ENCODE measurements at regions not wholly inside any gene's neighbourhood (a gene's known extent, or its start where the extent isn't known, plus 50 kb on each side); places are given as distances from the start of the nearest gene placed in this dataset.
"Not testable (repeated sequence)": the region's sequence is repeated elsewhere in the genome, so short reads cannot be mapped to it uniquely, and the experiment has no call there.

DNA sequence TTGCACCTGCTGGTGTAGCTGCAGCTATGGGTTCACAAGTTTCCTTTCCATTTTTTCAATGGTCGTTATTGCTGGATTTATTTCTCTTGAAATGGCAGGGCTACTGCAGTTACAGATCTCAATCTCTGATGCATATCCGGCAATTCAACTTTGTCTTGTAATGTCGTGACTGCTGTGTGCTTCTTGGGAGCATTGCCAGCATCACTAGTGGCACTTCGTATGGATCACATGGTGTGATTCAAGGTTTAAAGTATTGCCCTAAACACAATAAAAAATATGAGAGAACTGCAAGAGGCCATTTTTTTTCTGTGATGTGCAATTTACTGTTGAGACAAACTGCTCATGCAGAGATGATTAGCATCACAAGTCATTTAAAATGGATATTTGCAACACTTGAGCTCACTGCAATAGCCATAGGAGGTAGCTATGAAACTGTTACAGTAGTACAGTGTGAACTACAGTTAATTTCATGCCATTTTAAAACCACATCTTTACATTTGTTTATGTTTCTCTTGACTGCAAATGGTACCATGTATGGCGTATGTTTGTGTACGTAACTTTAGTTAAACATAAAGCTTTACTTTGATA is 217.4 kb upstream of the PDE3A start:
- DNase-seq: no peak

DNA sequence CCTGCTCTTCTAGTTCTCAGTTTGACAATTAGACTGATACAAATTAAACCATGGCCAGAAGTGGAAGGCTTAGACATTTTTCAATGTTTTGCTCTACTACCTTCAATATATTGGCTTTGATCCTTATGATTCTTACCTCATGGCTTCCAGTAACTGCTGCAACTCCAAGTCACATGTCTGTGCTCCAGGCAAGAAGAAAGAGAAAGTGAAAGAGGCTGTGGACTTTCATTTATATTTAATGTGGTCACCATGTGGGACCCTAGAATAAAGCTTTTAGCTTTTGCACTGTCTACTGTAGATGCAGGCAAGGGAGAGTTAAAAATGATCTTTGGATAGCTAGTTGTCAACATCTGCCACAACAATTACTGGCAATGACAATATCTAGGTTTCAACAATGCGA is 214.3 kb upstream of the PDE3A start:
- no peak for DNase-seq

- no peak for DNase-seq
Observed at GRCh38 chr12:20155374-20155773, 213.0 kb upstream of the PDE3A start.

DNA sequence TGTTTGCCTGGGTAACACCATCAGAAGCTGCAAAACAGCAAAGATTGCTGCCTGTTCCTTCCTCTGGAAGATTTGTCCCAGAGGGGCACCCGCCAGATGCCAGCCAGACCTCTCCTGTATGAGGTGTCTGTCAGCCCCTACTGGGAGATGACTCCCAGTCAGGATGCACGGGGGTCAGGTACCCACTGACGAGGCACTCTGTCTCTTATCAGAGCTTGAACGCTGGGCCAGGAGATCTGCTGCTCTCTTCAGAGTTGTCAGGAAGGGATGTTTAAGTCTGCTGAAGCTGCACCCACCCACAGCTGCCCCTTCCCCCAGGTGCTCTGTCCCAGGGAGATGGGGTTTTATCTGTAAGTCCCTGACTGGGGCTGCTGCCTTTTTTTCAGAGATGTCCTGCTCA is 207.4 kb upstream of the PDE3A start:
- not testable (repeated sequence) for DNase-seq

- DNase-seq: no peak
Observed at GRCh38 chr12:20174528-20175175, 193.7 kb upstream of the PDE3A start.

GRCh38 chr12:20175704-20176388 is 192.5 kb upstream of the PDE3A start:
- no peak for DNase-seq

GRCh38 chr12:20181416-20182180 is 186.7 kb upstream of the PDE3A start:
- DNase-seq: no peak

GRCh38 chr12:20183563-20183962 is 184.8 kb upstream of the PDE3A start:
- DNase-seq: no peak

- DNase-seq: no peak
Observed at GRCh38 chr12:20184514-20184913, 183.8 kb upstream of the PDE3A start.

DNA sequence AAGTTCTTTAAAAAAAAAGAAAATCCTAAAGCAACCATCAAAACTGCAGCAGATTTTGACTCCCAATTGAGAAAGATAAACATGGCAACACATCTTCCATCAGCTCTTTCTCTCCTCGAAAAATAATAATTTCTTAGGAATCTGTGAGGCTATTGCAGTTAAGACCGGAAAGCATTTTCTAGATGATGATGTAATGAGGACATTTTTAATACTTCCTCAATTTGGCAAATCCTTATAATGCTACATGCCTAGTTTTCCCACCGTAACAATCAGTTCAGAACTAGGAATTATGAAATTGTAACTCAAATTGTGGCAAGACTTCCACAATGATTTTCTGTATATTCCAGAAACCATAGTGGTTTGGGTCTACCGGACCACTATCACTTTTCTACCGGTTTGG is 180.9 kb upstream of the PDE3A start:
- DNase-seq: no peak

DNA sequence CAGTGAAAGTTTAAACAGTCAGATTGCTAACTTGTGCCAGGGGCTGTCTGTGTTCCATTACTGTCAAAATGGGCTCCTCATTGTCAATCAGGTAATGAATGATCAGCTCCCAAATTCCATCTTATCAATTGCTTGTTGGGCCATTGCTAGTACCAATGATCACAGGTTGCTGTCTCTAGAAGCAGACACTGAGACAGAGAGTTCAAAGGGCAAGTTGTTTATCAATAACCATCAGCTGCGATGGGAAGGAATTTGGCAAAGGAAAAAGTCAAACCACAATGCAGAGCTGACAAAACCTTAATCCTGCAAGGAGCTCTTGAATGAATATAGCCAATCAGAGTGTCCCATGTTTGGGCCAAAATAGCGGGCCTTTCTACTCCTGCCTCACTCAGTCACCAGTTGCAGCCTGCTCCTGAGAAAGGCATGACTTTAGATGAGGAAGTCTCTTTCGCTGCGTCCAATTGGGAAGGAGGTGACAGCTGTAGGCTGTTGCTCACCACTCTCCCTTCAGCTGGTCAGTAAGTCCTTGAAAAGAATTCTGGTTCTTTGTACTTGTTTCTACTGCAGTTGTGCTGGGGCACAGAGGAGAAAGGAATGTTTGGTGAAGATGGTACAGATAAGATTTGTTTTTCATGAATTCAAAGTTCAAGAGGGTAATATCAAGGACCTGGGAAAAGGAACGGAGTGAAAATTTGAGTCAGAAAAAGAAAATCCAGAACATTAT is 179.2 kb upstream of the PDE3A start:
- DNase-seq: no peak

DNA sequence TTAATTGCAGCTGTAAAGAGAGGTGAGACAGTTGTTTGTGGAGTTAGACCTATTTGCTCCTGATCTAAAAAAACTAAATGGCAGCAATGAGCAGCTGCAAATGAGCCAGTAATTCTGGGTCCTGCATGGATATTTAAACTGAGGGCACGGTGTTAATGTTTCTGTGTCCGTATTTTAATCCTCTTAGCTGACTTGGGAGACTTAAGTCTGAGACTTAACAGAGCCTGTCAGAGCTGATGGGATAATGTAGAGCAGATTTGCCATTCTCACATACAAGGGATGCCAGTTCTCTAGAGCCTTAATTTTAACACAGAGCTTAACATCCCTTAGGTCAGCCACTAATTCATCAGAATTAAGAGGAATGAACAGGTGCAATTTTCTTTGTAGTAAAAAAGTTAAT is 178.6 kb upstream of the PDE3A start:
- DNase-seq: no peak

DNA sequence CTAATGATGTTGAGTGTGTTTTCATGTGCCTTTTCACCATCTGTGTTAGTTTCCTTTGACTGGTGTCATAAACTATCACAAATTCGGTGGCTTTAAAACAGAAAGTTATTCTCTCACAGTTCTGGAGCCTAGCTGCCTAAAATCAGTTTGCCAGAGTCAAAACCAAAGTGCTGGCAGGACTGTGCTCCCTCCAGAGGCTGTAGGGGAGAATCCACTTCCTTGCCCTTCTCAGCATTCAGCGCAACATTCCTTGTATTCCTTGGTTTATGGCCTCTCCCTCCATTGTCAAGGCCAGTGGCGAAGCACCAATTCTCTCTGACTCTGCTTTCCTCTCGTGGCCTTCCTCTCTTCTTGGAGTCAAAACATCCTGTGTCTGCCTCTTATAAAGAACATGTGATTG is 174.2 kb upstream of the PDE3A start:
- DNase-seq: no peak

- DNase-seq: no peak
Observed at GRCh38 chr12:20196767-20197166, 171.6 kb upstream of the PDE3A start.

- DNase-seq: no peak
Observed at GRCh38 chr12:20197411-20197810, 170.9 kb upstream of the PDE3A start.

DNA sequence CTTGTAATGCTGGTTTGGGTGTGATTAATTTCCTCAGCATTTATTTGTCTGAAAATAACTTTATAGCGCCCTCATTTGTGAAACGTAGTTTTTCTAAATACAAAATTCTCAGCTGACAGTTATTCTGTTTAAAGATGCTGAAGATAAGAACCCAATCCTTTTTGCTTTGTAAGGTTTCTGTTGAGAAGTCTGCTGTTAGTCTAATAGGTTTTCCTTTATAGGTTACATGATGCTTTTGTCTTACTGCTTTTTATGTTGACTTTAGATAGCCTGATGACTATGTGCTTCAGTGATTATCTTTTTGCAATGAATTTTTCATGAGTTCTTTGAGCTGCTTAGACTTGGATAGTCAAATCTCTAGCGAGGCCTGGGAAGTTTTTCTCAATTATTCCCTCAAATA is 168.6 kb upstream of the PDE3A start:
- no peak for DNase-seq

- DNase-seq: no peak
Observed at GRCh38 chr12:20201733-20202132, 166.6 kb upstream of the PDE3A start.

DNA sequence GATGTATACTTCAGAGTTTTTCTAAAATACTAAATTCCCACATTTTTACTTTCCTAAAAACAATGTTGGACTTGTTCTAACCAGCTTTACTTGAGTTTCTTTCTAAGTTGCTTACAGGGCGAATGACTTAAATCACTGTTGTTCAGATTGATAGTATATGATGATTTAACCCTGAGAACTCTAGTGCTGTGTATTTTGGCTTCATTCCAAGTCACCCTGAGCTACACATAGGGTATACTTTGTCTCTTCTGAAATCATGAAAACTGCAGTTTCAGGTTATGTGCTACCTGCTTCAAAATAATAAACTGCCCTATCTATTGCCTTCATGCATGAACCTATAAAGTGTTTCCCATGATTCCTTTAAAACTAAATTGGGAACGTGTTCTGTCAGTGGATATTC is 162.5 kb upstream of the PDE3A start:
- no peak for DNase-seq

GRCh38 chr12:20206410-20206809 is 161.9 kb upstream of the PDE3A start:
- no peak for DNase-seq

DNA sequence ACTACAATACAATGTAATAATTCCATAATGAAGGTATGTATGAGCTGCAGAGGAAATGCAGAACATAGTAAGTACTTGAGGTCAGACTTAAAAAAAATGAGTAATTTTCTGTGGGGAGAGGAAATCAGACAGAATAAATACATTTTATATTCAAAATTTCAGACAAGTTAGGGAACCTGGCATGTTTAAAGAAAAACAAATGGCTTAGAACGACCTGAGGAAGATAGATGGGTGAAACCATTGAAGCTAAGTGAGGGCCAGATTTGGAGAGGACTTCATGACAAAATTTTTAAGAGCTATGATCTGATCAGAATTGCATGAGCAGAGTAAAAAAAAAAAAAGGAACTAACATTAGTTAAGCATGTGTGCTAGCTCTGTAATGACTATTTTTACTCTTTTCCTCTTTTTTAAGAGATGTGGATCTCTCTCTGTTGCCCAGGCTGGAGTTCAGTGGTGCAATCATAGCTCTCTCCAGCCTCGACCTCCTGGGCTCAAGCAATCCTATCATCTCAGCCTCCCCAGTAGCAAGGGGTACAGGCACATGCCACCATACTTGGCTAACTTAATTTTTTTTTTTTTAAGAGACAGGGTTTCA is 157.6 kb upstream of the PDE3A start:
- DNase-seq: no peak

DNA sequence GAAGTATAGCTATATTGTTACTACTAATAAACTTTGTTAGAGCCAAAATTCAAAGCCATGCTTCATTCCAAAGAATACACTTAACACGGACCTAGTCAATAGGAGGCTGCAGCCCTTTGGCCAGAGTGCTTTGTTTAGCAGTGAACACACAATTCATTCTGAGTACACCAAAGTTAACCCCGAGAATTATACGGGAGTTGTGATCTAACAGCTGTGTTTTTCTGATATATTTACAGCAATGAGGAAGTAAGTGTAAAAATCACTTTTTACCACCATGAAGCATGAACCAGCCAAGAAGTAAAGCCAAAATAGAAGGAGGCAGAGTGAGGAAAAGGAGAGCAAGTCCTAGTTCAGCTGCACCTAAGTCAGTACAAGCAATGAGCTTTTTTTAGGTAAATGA is 156.8 kb upstream of the PDE3A start:
- DNase-seq: no peak

DNA sequence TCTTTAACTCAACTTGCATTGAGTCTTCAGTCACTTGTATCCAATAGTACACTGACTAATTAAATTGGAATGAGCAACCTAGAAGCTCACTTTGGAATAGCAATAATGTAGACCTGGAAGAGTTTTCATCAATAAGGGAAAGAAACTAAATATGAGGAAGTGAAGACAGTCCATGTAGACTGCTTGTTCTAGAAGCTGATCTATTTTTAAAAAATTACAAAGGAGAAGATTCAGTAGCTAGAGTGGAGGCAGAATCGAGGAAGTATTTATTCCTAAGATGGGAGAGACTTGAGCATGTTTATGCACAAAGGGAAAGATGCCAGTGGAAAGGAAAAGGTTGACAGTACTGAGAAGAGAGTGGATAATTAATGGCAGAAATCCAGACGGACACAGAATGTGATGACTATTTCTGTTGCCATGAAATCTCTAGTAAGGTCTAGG is 156.3 kb upstream of the PDE3A start:
- DNase-seq: no peak
